ENCODE measurements at regions not wholly inside any gene's neighbourhood (a gene's known extent, or its start where the extent isn't known, plus 50 kb on each side); places are given as distances from the start of the nearest gene placed in this dataset.
"Not testable (repeated sequence)": the region's sequence is repeated elsewhere in the genome, so short reads cannot be mapped to it uniquely, and the experiment has no call there.

- Histone ChIP-seq H3K9ac (ENCODE audit: low read length) (no peak overlapping the region), H3K79me2 (ENCODE audit: low read length) (no peaks in the 10 kb centered on the region), H3K4me2 (ENCODE audit: low read depth, low read length, poor library complexity, severe bottlenecking) (no peak overlapping the region), H3K27me3 (ENCODE audit: low read length) (no peaks in the 10 kb centered on the region), H3K9me2 (replicated peaks; ENCODE audit: insufficient read depth, low read length) (no peaks in the 10 kb centered on the region), H3K36me3 (ENCODE audit: insufficient read depth, low read length) (no peaks in the 10 kb centered on the region), H3K9me3 (ENCODE audit: low read length) (no peaks in the 10 kb centered on the region), H3K4me3 (ENCODE audit: low read length) (no peak overlapping the region), H3K27ac (ENCODE audit: low read length) (no peak overlapping the region), H3K4me1 (ENCODE audit: low read length) (no peaks in the 10 kb centered on the region), H2AFZ (ENCODE audit: low read length) (no peak overlapping the region), H4K20me1 (ENCODE audit: insufficient read depth, low read depth, low read length) (no peaks in the 10 kb centered on the region)
- no peak for DNase-seq
Observed at GRCh38 chr16:5916711-5917191, 819.2 kb upstream of the EEF2KMT start.

- H3K9me2 ChIP-seq (replicated peaks; ENCODE audit: insufficient read depth, low read length), result no peaks in the 10 kb centered on the region
- no peak overlapping the region for H2AFZ ChIP-seq (ENCODE audit: low read length)
- no peaks in the 10 kb centered on the region for H3K27me3 ChIP-seq (ENCODE audit: low read length)
- H3K4me2 ChIP-seq (ENCODE audit: low read depth, low read length, poor library complexity, severe bottlenecking), result no peak overlapping the region
- no peaks in the 10 kb centered on the region for H3K4me1 ChIP-seq (ENCODE audit: low read length)
- no peak overlapping the region for H3K27ac ChIP-seq (ENCODE audit: low read length)
- H3K9me3 ChIP-seq (ENCODE audit: low read length), result no peaks in the 10 kb centered on the region
- H4K20me1 ChIP-seq (ENCODE audit: insufficient read depth, low read depth, low read length), result no peaks in the 10 kb centered on the region
- no peaks in the 10 kb centered on the region for H3K79me2 ChIP-seq (ENCODE audit: low read length)
- no peak overlapping the region for H3K9ac ChIP-seq (ENCODE audit: low read length)
- no peaks in the 10 kb centered on the region for H3K36me3 ChIP-seq (ENCODE audit: insufficient read depth, low read length)
- H3K4me3 ChIP-seq (ENCODE audit: low read length), result no peak overlapping the region
- no peak for DNase-seq
Observed at GRCh38 chr16:5911241-5911640, 813.6 kb upstream of the EEF2KMT start.

- H3K9me3 ChIP-seq (ENCODE audit: low read length); H3K4me3 ChIP-seq (ENCODE audit: low read length); H3K9ac ChIP-seq (ENCODE audit: low read length); H3K79me2 ChIP-seq (ENCODE audit: low read length); H3K4me2 ChIP-seq (ENCODE audit: low read depth, low read length, poor library complexity, severe bottlenecking); H3K27ac ChIP-seq (ENCODE audit: low read length); H3K4me1 ChIP-seq (ENCODE audit: low read length); H2AFZ ChIP-seq (ENCODE audit: low read length); DNase-seq; H3K36me3 ChIP-seq (ENCODE audit: insufficient read depth, low read length); H3K9me2 ChIP-seq (replicated peaks; ENCODE audit: insufficient read depth, low read length); H4K20me1 ChIP-seq (ENCODE audit: insufficient read depth, low read depth, low read length); H3K27me3 ChIP-seq (ENCODE audit: low read length): not testable (repeated sequence)
Observed at GRCh38 chr16:5909556-5909955, 812.0 kb upstream of the EEF2KMT start.

GRCh38 chr16:5907544-5907943 is 809.9 kb upstream of the EEF2KMT start:
- no peaks in the 10 kb centered on the region for H3K27me3 ChIP-seq (ENCODE audit: low read length)
- no peak overlapping the region for H3K9ac ChIP-seq (ENCODE audit: low read length)
- H3K4me2 ChIP-seq (ENCODE audit: low read depth, low read length, poor library complexity, severe bottlenecking), result no peak overlapping the region
- no peaks in the 10 kb centered on the region for H4K20me1 ChIP-seq (ENCODE audit: insufficient read depth, low read depth, low read length)
- no peaks in the 10 kb centered on the region for H3K9me2 ChIP-seq (replicated peaks; ENCODE audit: insufficient read depth, low read length)
- H3K79me2 ChIP-seq (ENCODE audit: low read length), result no peaks in the 10 kb centered on the region
- DNase-seq, result no peak
- no peak overlapping the region for H3K27ac ChIP-seq (ENCODE audit: low read length)
- H3K36me3 ChIP-seq (ENCODE audit: insufficient read depth, low read length), result no peaks in the 10 kb centered on the region
- H3K9me3 ChIP-seq (ENCODE audit: low read length), result no peaks in the 10 kb centered on the region
- no peak overlapping the region for H2AFZ ChIP-seq (ENCODE audit: low read length)
- H3K4me3 ChIP-seq (ENCODE audit: low read length), result no peak overlapping the region
- no peaks in the 10 kb centered on the region for H3K4me1 ChIP-seq (ENCODE audit: low read length)

GRCh38 chr16:5906351-5906750 is 808.8 kb upstream of the EEF2KMT start:
- H3K36me3 ChIP-seq (ENCODE audit: insufficient read depth, low read length), result no peaks in the 10 kb centered on the region
- DNase-seq, result no peak
- no peak overlapping the region for H3K9ac ChIP-seq (ENCODE audit: low read length)
- H3K9me3 ChIP-seq (ENCODE audit: low read length), result no peaks in the 10 kb centered on the region
- H3K4me2 ChIP-seq (ENCODE audit: low read depth, low read length, poor library complexity, severe bottlenecking), result no peak overlapping the region
- H3K9me2 ChIP-seq (replicated peaks; ENCODE audit: insufficient read depth, low read length), result no peaks in the 10 kb centered on the region
- H3K4me3 ChIP-seq (ENCODE audit: low read length), result no peak overlapping the region
- H2AFZ ChIP-seq (ENCODE audit: low read length), result no peak overlapping the region
- H3K27ac ChIP-seq (ENCODE audit: low read length), result no peak overlapping the region
- no peaks in the 10 kb centered on the region for H3K79me2 ChIP-seq (ENCODE audit: low read length)
- no peaks in the 10 kb centered on the region for H3K27me3 ChIP-seq (ENCODE audit: low read length)
- H3K4me1 ChIP-seq (ENCODE audit: low read length), result no peaks in the 10 kb centered on the region
- no peaks in the 10 kb centered on the region for H4K20me1 ChIP-seq (ENCODE audit: insufficient read depth, low read depth, low read length)

- no peaks in the 10 kb centered on the region for H3K79me2 ChIP-seq (ENCODE audit: low read length)
- no peaks in the 10 kb centered on the region for H4K20me1 ChIP-seq (ENCODE audit: insufficient read depth, low read depth, low read length)
- no peak overlapping the region for H3K4me2 ChIP-seq (ENCODE audit: low read depth, low read length, poor library complexity, severe bottlenecking)
- H3K9ac ChIP-seq (ENCODE audit: low read length), result no peak overlapping the region
- DNase-seq, result no peak
- no peaks in the 10 kb centered on the region for H3K4me1 ChIP-seq (ENCODE audit: low read length)
- H3K9me3 ChIP-seq (ENCODE audit: low read length), result no peaks in the 10 kb centered on the region
- no peak overlapping the region for H2AFZ ChIP-seq (ENCODE audit: low read length)
- H3K9me2 ChIP-seq (replicated peaks; ENCODE audit: insufficient read depth, low read length), result no peaks in the 10 kb centered on the region
- no peak overlapping the region for H3K4me3 ChIP-seq (ENCODE audit: low read length)
- no peaks in the 10 kb centered on the region for H3K27me3 ChIP-seq (ENCODE audit: low read length)
- H3K27ac ChIP-seq (ENCODE audit: low read length), result no peak overlapping the region
- H3K36me3 ChIP-seq (ENCODE audit: insufficient read depth, low read length), result no peaks in the 10 kb centered on the region
Observed at GRCh38 chr16:5905935-5906334, 808.3 kb upstream of the EEF2KMT start.

GRCh38 chr16:5903832-5904231 is 806.2 kb upstream of the EEF2KMT start:
- no peaks in the 10 kb centered on the region for H3K27me3 ChIP-seq (ENCODE audit: low read length)
- DNase-seq, result no peak
- H3K9me3 ChIP-seq (ENCODE audit: low read length), result peaks cover 3% of the 10 kb centered on the region; the same call in 1 of the 2 replicates
- H2AFZ ChIP-seq (ENCODE audit: low read length), result no peak overlapping the region
- H4K20me1 ChIP-seq (ENCODE audit: insufficient read depth, low read depth, low read length), result no peaks in the 10 kb centered on the region
- H3K9me2 ChIP-seq (replicated peaks; ENCODE audit: insufficient read depth, low read length), result no peaks in the 10 kb centered on the region
- H3K4me1 ChIP-seq (ENCODE audit: low read length), result no peaks in the 10 kb centered on the region
- H3K27ac ChIP-seq (ENCODE audit: low read length), result no peak overlapping the region
- H3K36me3 ChIP-seq (ENCODE audit: insufficient read depth, low read length), result no peaks in the 10 kb centered on the region
- H3K9ac ChIP-seq (ENCODE audit: low read length), result no peak overlapping the region
- no peak overlapping the region for H3K4me3 ChIP-seq (ENCODE audit: low read length)
- no peaks in the 10 kb centered on the region for H3K79me2 ChIP-seq (ENCODE audit: low read length)
- H3K4me2 ChIP-seq (ENCODE audit: low read depth, low read length, poor library complexity, severe bottlenecking), result no peak overlapping the region

- Histone ChIP-seq H3K9ac (ENCODE audit: low read length) (no peak overlapping the region), H3K27me3 (ENCODE audit: low read length) (no peaks in the 10 kb centered on the region), H3K79me2 (ENCODE audit: low read length) (no peaks in the 10 kb centered on the region), H3K36me3 (ENCODE audit: insufficient read depth, low read length) (no peaks in the 10 kb centered on the region), H3K4me2 (ENCODE audit: low read depth, low read length, poor library complexity, severe bottlenecking) (no peak overlapping the region), H3K9me2 (replicated peaks; ENCODE audit: insufficient read depth, low read length) (no peaks in the 10 kb centered on the region), H3K4me1 (ENCODE audit: low read length) (no peaks in the 10 kb centered on the region), H2AFZ (ENCODE audit: low read length) (no peak overlapping the region), H3K27ac (ENCODE audit: low read length) (no peak overlapping the region), H3K9me3 (ENCODE audit: low read length) (peaks cover 3% of the 10 kb centered on the region; the same call in 1 of the 2 replicates), H4K20me1 (ENCODE audit: insufficient read depth, low read depth, low read length) (no peaks in the 10 kb centered on the region), H3K4me3 (ENCODE audit: low read length) (no peak overlapping the region)
- DNase-seq, result no peak
Observed at GRCh38 chr16:5903153-5903552, 805.6 kb upstream of the EEF2KMT start.

GRCh38 chr16:5900046-5900445 is 802.5 kb upstream of the EEF2KMT start:
- Histone ChIP-seq H3K27ac (ENCODE audit: low read length) (no peak overlapping the region), H3K4me3 (ENCODE audit: low read length) (no peak overlapping the region), H3K27me3 (ENCODE audit: low read length) (no peaks in the 10 kb centered on the region), H3K9ac (ENCODE audit: low read length) (no peak overlapping the region), H3K4me1 (ENCODE audit: low read length) (no peaks in the 10 kb centered on the region), H3K9me2 (replicated peaks; ENCODE audit: insufficient read depth, low read length) (no peaks in the 10 kb centered on the region), H3K36me3 (ENCODE audit: insufficient read depth, low read length) (no peaks in the 10 kb centered on the region), H2AFZ (ENCODE audit: low read length) (no peak overlapping the region), H3K79me2 (ENCODE audit: low read length) (no peaks in the 10 kb centered on the region), H3K4me2 (ENCODE audit: low read depth, low read length, poor library complexity, severe bottlenecking) (no peak overlapping the region), H4K20me1 (ENCODE audit: insufficient read depth, low read depth, low read length) (no peaks in the 10 kb centered on the region), H3K9me3 (ENCODE audit: low read length) (peaks cover 3% of the 10 kb centered on the region; the same call in 1 of the 2 replicates)
- DNase-seq, result no peak

All from Karpas-422 (cell line).